GM18909 (cell line): ENCODE measurements at regions not wholly inside any gene's neighbourhood (a gene's known extent, or its start where the extent isn't known, plus 50 kb on each side); places are given as distances from the start of the nearest gene placed in this dataset.
A peak's percentile ranks its signal among the peaks of the same experiment; 100 is the strongest.
"Not testable (repeated sequence)": the region's sequence is repeated elsewhere in the genome, so short reads cannot be mapped to it uniquely, and the experiment has no call there.

Source experiments
- ATAC-seq: cut with Tn5 transposase; IDR thresholded peaks from one replicate; pipeline ENCODE4 v1.9.1; 2021; ENCODE audit warnings: mild to moderate bottlenecking; ENCODE audit not compliant: unreplicated experiment, poor library complexity

DNA sequence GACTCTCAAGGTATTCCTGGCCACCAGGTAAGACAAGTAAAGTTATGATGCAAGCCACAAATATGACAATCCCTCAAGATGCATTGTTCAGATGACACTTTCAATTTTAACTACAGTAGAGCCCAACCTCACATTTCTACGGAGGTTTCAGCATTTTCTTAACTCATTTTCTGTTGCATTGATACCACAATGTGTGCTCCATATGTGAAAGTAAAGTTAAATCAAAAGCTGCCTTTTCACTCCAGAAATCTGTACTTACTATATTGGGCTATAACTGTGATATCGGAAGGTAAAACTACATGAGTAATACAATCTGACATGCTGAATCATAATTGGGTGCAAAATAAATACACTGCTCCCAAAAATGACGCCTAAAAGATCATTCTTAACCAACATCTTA lies 333.6 kb upstream of the MEF2C start:
- no peak for ATAC-seq

DNA sequence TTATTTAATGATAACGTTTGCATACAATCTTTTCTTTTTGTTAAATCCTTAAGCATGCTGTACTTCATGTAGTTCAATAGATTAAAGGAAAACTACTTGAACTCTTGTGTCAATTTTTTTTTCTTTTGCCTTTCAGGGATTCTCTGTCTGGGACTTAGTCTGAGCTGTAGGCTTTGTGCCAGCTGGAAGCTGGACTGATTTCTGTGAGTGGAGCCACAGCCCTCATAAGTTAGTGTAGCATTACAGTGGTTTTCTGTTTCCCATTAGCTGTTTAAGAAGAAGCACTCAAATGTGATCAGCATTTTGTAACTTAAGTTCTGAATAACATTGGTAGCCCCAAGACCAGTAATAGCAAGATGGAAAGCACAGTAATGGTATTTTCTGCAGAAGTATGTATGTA lies 330.6 kb upstream of the MEF2C start:
- no peak for ATAC-seq

DNA sequence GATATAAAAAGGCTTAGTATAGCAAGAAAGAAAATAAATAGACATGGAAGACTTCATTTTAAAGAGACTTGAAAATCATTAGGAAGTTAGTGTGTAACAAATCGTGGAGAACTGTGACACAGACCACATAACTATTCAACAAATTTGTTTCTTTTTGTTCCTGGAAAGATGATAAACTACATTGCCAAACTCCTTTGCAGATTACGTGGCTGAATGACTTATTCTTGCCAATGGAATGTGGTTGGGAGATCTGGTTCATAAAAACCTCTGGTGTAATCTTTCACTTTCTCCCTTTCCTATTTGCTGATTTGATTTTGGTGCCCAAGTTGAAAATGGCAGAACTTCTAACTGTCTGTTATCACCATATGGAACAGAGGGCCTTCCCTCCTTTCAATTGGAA lies 328.9 kb upstream of the MEF2C start:
- no peak for ATAC-seq

DNA sequence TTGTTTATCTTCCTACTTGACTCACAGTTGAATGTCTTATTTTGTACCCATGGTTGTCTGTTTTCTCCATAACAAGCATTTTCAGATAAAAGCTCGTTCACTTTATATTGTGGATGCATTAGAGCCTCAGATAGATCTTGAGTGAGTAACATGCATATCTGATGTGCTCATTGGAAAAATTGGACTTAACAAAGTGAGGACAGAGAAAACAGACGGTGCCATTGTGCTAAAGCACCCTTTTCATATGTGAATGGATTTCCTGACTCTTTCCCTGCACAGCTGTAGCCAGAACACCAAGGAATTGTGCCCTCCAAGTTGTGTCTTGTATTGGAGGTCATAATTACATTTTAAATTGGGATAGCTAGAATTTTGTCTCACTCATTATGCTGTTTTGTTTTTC lies 325.8 kb upstream of the MEF2C start:
- ATAC-seq: no peak

DNA sequence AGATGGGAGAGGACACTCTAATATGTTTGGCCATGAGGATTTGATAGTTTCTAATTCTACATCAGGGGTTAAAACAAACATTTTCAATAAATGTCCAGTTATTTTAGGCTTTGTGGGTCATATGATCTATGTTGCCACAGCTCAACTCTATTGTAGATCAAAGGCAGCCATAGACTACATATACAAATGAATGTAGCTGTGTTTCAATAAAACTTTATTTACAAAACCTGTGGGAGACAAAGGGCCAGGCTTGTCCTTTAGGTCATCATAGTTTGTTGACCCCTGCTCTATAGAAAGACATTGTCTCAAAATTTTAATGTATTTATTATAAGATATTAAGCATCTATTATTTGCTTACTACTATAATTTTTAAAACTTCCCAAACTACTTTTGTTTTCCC lies 325.4 kb upstream of the MEF2C start:
- ATAC-seq: no peak

DNA sequence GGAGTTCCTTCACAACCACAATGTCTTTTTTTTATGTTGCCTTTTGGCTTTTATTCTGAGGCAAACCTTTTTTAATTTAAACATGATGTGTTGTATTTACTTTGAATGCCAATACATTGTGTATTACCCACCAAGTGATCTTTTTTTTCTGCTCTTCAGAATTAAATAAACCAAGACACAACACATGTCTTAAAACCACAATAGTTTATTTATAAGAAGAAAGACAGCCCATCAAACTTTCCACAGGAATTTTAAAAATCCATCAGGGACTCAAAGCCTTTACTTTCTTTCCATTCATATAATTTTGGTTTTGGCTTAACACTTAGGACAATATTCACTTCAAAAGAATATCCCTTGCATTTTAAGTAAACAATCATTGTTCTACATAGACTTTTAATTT lies 321.8 kb upstream of the MEF2C start:
- ATAC-seq: no peak

DNA sequence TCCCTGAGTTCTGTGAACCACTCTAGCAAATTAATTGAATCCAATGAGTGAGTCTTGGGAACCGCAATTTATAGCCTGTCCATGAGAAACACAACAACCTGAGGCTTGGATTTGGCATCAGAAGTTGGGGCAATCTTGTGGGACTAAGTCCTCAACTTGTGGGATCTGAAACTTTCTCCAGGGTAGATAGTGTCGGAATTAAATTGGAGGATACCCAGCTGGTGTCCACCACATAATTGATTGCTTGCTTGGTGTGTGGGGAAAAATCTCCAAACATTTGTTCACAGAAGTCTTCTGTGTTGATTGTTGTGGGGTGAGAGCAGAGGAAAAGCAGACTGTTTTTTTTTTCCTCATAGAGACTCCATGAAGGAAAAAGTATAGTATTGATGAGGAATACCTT lies 320.6 kb upstream of the MEF2C start:
- ATAC-seq: no peak

DNA sequence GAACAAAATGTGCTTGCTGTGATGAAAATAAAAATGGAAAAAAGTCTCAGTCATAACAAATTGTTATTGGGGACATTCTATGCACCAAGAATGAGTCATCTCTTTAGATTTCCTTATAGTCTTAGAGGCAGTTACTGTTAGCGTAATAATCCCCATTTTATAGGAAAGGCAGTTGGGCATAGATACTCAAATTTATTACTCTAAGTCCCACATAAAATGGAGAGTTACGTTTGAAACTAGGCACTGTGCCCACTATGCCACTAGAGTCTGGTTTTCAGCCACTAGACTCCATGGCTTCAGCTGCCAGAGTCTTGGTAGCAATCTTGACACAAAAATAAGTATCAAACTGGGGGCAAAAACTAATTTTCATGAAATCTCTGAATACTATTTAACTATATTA lies 317.9 kb upstream of the MEF2C start:
- ATAC-seq: no peak

DNA sequence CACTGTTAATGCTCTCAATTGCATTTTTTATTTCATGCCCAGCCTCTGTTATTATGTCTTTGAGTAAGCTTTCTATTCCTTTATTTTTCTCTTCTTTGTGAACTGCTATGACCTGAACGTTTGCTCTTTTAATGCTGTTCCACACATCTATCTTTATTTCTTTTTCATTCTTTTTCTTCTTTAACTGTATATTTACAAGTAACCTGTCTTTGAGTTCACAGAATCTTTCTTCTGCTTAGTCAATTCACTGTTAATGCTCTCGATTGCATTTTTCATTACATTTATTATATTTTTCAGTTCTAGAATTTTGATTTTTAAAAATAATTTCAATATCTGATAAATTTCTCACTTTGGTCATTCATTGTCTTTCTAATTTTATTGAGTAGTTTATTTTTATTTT lies 316.3 kb upstream of the MEF2C start:
- ATAC-seq: no peak

DNA sequence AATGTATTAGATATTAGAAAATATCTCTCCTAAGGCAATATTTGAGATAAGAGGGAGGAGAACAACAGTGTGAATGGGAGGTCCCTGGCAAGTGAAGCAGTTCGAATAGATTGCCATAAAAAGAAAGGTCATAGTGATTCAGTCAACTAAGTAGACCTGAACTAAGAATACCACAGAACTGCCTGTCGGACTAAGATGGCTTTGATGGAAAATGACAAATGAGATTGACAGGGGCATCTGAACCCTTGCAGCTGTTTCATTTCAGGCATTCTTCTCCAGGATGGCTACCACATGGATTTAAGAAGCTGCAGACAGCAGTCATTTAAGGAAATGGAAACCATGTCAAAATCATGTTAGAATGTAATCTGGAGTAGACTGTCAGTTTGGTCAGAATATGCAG lies 308.4 kb upstream of the MEF2C start:
- ATAC-seq: no peak

DNA sequence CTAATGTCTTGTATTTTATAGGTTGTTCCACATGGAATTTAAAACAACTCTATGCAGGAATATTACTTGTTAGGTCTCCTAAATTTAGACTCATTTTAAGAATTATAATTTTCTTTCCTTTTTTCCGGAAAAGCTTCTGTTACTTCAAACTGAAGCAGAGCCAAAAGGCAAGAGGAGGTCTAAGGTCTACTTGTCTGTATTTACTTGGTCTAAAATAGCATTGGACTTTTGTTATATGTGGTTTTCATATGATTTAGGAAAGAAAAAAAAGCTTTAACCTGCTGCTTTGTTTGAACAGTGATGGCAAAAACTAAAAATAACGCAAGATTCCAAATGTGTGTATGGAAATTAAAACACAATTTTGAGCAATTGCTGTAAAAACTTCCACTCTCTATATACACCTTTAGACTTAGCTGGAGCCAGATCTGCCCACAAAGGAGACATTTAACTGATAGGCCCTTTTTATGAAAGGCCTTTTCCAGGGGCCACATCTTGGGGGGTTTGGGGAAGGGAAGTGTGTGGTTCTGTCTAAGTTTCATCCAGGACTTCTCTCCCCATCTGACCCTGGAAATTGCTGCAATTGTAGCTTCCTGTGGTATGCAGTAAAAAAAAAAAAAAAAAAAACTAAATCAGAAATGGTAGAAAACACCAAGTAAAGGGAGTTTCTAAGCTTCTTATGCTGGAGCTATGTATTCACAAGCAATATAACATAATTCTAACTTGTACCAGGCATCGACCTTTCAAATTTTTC lies 307.7 kb upstream of the MEF2C start:
- no peak for ATAC-seq

DNA sequence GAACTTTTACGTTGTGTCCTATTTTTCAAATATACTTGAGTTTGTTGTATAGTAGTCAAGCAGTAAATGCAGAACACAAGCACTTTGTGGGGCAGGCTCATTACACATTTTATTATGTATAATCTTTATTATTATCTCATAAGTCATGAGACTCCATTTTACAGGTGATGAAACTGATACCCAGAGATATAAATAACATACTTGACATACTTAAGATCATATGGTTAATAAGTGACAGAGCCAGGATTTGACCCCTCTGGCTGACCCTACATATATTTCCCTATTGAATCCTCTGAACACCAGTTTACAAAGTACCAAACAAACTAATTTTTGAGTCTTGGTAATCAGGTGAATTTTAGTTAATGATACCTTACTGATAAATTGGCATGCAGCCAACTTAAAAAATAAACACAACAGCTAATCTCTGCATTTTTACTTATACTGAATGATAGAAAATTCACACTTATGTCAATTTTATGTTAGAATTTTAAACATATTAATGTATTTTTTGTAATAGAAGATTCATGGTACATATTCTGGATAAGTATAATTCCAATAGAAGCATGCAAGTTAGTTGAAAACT lies 305.0 kb upstream of the MEF2C start:
- ATAC-seq: peak; percentile 66

DNA sequence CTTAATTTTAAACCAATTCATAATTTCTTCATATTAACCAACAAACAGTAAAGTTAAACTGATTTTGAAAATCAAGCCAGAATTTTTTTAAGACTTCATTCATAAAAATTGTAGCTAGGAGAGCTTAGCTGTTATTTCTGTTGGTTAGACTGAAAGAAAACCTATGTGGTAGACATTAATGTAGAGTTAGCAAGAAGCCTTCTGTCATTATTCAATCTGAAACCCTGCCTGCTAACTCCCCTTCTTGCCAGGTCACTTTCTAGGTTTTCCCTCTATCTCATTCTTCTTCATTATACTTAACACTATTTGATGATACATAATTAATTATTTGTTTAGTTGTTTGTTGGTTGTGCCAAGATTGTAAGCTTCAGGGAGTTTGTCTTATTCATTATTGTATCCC lies 304.3 kb upstream of the MEF2C start:
- peak; percentile 57 for ATAC-seq

DNA sequence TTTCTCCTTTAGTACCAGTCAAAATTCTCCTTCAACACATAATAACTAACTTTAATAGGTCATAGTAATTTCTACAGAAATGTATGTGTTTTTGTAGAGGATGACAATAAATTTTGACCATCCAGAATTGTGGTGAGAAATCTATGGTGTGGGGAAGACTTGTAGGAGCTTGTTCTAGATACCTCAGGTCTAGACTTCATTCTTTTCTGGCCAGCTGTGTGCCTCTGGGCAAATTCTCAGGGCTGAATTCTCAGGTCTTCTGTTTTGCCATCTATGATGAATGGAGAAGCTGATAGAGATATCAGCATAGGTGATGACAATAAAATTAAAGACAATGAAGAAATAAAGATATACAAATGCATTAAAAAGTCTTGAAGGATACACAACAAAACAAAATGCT lies 298.6 kb upstream of the MEF2C start:
- ATAC-seq: no peak

DNA sequence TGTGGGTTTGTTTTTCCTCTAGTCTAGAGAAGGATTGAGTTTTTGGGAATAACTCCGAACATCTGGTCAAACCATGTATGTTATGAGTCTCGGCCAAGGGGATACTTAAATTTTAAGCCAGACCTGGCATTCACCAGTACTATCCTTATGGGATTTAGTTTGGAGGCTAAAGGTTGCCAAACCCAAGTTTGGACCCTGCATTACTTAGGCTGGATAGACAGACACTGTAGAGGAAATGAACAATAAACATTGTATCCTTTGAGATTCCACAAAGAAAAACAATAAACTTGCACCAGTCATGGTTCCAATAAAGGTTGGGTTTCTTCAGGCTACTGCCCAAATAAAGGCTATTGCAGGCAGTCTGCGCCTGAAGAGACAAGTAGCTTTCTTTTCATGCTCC lies 296.7 kb upstream of the MEF2C start:
- no peak for ATAC-seq

DNA sequence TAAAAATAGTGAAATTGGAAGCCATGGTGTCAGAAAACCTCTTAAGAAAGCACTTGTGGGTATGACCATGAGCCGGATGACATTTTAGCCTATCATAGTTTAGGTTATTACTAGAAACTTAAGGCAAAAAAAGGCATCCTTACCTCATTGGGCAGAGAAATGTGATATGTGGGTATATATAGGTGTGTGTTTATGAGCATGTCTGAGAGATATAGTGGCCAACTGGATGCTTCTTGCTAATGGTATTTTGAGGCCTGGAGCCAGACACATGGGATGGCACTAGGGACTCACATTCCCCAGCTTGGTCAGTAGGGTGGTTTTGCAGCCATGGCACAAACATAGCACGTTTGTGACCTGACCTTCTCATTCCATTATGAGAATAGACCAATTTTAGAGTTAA lies 295.6 kb upstream of the MEF2C start:
- no peak for ATAC-seq

DNA sequence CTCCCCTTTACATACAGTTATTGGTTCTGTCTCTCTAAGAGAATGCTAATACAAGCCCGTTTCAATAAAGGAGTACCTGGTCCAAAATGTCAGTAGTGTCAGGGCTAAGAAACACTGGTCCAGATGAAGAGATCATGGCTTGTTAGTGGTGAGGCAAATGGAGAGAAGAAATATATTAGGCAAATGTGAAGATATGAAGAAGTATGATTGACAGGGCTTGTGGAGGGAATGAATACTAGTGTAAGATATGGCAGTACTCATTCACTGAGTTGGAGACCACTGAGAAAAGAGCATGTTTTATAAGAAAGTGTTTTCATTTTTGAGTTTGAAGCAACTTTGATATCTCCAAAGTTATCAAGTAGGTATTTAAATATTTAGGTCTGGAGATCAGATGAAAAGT lies 290.5 kb upstream of the MEF2C start:
- ATAC-seq: no peak

DNA sequence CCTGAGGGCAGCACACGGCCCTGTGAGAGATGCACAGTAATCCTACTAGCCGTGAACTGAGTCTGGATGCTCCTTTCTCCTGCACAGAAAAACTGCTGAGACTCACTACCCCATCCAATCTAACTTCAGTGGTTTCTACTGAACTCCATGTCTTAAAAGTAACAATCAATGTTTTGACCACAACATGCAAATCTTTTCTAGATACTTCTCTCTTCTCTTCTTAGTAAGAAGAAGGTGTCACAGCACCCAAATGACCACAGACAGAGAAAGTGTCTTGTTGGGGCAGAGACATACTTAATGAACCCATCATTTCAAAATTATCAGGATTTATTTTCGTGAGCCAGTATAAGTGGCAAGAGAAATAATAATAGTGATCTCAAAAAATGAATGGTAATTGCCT lies 285.8 kb upstream of the MEF2C start:
- ATAC-seq: peak; percentile 86

DNA sequence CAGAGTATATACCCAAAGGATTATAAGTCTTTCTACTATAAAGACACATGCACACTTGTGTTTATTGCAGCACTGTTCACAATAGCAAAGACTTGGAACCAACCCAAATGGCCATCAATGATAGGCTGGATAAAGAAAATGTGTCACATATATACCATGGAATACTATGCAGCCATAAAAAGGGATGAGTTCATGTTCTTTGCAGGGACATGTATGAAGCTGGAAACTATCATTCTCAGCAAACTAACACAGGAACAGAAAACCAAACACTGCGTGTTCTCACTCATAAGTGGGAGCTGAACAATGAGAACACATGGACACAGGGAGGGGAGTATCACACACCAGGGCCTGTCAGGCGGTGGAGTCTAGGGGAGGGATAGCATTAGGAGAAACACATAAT lies 281.7 kb upstream of the MEF2C start:
- not testable (repeated sequence) for ATAC-seq

DNA sequence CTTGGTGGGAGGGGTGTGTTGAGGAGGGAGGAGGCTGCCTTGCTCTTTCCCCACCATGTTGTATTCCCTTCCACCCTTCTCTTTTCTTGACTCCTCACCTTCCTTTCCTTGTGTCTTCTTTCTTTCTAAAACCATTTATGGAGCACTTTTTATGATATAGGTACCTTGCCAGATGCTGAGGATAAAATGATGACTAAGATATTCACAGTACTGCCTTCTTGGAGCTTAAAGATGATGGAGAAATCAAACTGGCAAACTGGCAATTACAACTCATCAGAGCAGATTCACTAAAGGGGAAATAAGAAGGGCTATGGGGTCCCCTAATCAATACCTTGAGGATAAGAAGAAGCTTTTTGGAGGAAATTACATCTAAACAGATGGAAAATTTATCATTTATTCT lies 273.2 kb upstream of the MEF2C start:
- no peak for ATAC-seq

DNA sequence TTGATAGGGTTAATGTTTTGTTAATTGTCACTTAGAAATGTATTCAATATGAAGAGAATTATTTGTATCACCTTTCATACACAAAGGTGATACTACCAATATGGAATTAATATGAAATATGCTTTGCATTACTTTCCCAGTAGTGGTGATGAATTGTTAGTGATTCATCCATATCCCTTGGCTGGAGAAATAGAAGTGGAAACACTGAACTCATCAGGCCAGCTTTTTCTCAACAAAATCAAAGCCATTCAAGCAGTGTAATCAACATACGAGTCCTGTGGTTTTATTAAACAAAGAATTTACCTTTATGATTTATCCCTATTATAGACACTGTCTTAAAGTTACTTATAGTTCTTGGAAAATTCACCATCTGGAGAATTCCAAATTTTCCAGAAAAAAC lies 264.0 kb upstream of the MEF2C start:
- ATAC-seq: no peak

DNA sequence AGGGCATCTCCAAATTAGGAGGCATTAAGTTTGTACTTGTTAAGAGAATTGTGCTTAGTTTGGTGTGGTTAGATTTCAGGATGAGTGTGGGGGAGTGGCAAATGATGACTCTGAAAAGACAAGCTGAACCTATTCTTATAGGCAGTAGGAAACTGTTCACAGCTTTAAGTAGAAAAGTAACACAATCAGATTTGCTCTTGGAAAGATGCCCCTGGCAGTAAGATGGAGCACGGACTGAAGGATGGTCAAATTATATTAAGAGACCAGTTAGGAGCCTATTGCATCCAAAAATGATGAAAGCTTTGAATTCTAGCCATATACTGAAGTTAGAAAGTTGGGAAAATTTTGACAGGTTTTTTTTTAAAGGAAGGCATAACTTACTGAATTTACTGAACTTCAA lies 254.2 kb upstream of the MEF2C start:
- no peak for ATAC-seq
